ENCODE measurements at regions not wholly inside any gene's neighbourhood (a gene's known extent, or its start where the extent isn't known, plus 50 kb on each side); places are given as distances from the start of the nearest gene placed in this dataset.

GRCh38 chr7:106583706-106584690 is 77.0 kb downstream of the CCDC71L start:
- Histone ChIP-seq H3K27ac (ENCODE audit: low read depth, low read length) (no peak overlapping the region), H3K4me3 (replicated peaks in 1 of 2; ENCODE audit: low read depth in 1 of 2, low read length in 2 of 2) (no peak overlapping the region), H3K4me1 (ENCODE audit: control insufficient read depth in 1 of 2, insufficient read depth in 2 of 2, low read length in 2 of 2) (no peaks in the 10 kb centered on the region), H3K36me3 (ENCODE audit: control insufficient read depth in 1 of 2, insufficient read depth in 2 of 2, low read length in 2 of 2) (no peaks in the 10 kb centered on the region), H4K20me1 (ENCODE audit: insufficient read depth) (no peaks in the 10 kb centered on the region), H3K9me2 (ENCODE audit: insufficient read depth) (no peaks in the 10 kb centered on the region), H3K27me3 (ENCODE audit: insufficient read depth, low read length) (no peaks in the 10 kb centered on the region), H3K9me3 (ENCODE audit: control insufficient read depth in 1 of 2, insufficient read depth in 1 of 2, low read depth in 1 of 2, low read length in 2 of 2) (no peaks in the 10 kb centered on the region), H3K4me2 (ENCODE audit: low read length) (no peak overlapping the region), H3K79me2 (ENCODE audit: insufficient read depth, low read length) (no peaks in the 10 kb centered on the region), H2AFZ (ENCODE audit: low read depth, low read length, poor library complexity, severe bottlenecking) (no peak overlapping the region), H3K9ac (ENCODE audit: low read length) (no peak overlapping the region)
- TF ChIP-seq TCF7L2 (IDR thresholded peaks at IDR 0.05; ENCODE audit: borderline replicate concordance, extremely low read depth, insufficient read depth, insufficient read length), result no peak
- no peak for TF ChIP-seq CTCF (IDR thresholded peaks at IDR 0.05 in 2 of 3, conservative IDR thresholded peaks at IDR 0.05 in 1 of 3; ENCODE audit: borderline replicate concordance in 1 of 3, insufficient read depth in 1 of 3, low read depth in 2 of 3, low read length in 2 of 3)
- TF ChIP-seq POLR2A (IDR thresholded peaks at IDR 0.05; ENCODE audit: borderline replicate concordance, extremely low read depth, insufficient read depth, insufficient read length), result no peak
- TF ChIP-seq REST (IDR thresholded peaks at IDR 0.05; ENCODE audit: low read depth), result no peak
- TF ChIP-seq MAX (IDR thresholded peaks at IDR 0.05), result no peak
- TF ChIP-seq YY1 (IDR thresholded peaks at IDR 0.05; ENCODE audit: extremely low read depth, insufficient replicate concordance, low read depth, low read length), result no peak
- no peak for TF ChIP-seq EZH2phosphoT487 (IDR thresholded peaks at IDR 0.05; ENCODE audit: borderline replicate concordance)
- TF ChIP-seq RAD21 (IDR thresholded peaks at IDR 0.05; ENCODE audit: low read depth), result no peak
- no peak for TF ChIP-seq CBX3 (IDR thresholded peaks at IDR 0.05; ENCODE audit: low read depth)
- no peak for TF ChIP-seq ELF1 (IDR thresholded peaks at IDR 0.05; ENCODE audit: borderline replicate concordance, low read depth)
- RAD21 ChIA-PET (ENCODE audit: low non-redundant PET in 1 of 2, low total read pairs in 2 of 2, uncharacterized antibody in 2 of 2, unreplicated experiment in 2 of 2), result no interaction called here
- BruUV-seq (replicated peaks), result no TSS peak
- intact Hi-C loops (cut with micrococcal nuclease), result no loop called here
- CTCF ChIA-PET, result no interaction called here
- POLR2A ChIA-PET, result no interaction called here
- no peak for ATAC-seq
- DNase-seq (ENCODE audit: low read depth, low spot score), result no peak

All from HCT116 (cell line).